ENCODE measurements at regions not wholly inside any gene's neighbourhood (a gene's known extent, or its start where the extent isn't known, plus 50 kb on each side); places are given as distances from the start of the nearest gene placed in this dataset.

- DNase-seq (ENCODE audit: insufficient read length): no peak
- FAIRE-seq: peak; percentile 90
- TF ChIP-seq POLR2AphosphoS5 (IDR thresholded peaks at IDR 0.05; ENCODE audit: low read depth, low read length) (no peak), POLR2A (IDR thresholded peaks at IDR 0.05; ENCODE audit: low read depth, low read length) (no peak), TAF1 (IDR thresholded peaks at IDR 0.05; ENCODE audit: borderline replicate concordance, low read depth, low read length) (no peak)
These were observed 227.8 kb downstream of the NSG2 start for GRCh38 chr5:174273325-174273724.

- FAIRE-seq (no peak), DNase-seq (ENCODE audit: insufficient read length) (no peak)
These were observed 230.5 kb downstream of the NSG2 start for GRCh38 chr5:174275959-174276358.

GRCh38 chr5:174281089-174281760, 235.7 kb downstream of the NSG2 start:
- DNase-seq (ENCODE audit: insufficient read length) (no peak), FAIRE-seq (peak; percentile 33)
- TF ChIP-seq POLR2A (IDR thresholded peaks at IDR 0.05; ENCODE audit: low read depth, low read length) (no peak), TAF1 (IDR thresholded peaks at IDR 0.05; ENCODE audit: borderline replicate concordance, low read depth, low read length) (no peak), POLR2AphosphoS5 (IDR thresholded peaks at IDR 0.05; ENCODE audit: low read depth, low read length) (no peak)

More at GRCh38 chr5:174275959-174276358, 230.5 kb downstream of the NSG2 start:
- TF ChIP-seq POLR2AphosphoS5 (IDR thresholded peaks at IDR 0.05; ENCODE audit: low read depth, low read length): no peak
- no peak for TF ChIP-seq POLR2A (IDR thresholded peaks at IDR 0.05; ENCODE audit: low read depth, low read length)
- no peak for TF ChIP-seq TAF1 (IDR thresholded peaks at IDR 0.05; ENCODE audit: borderline replicate concordance, low read depth, low read length)

DNA sequence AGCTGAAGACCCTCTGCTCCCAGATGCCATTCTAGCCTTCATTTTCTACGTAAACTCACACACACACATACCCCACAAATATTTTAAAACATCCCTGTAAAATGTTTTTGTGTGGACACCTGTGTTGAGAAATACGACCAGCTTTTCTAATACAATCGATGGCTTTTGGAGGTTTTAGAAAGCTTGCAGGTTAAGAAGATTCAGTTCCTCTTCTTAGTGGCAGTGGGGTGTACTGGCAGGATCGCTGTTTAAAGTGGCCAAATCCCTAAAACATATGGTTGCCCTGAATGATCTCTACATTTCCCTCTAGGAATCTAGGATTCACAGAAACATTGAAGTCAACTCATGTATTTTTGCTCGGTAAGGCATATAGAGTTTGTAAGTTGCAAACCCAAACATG, 236.3 kb downstream of the NSG2 start:
- FAIRE-seq (peak; percentile 88), DNase-seq (ENCODE audit: insufficient read length) (no peak)
- TF ChIP-seq POLR2AphosphoS5 (IDR thresholded peaks at IDR 0.05; ENCODE audit: low read depth, low read length) (no peak), TAF1 (IDR thresholded peaks at IDR 0.05; ENCODE audit: borderline replicate concordance, low read depth, low read length) (no peak), POLR2A (IDR thresholded peaks at IDR 0.05; ENCODE audit: low read depth, low read length) (no peak)

- FAIRE-seq: no peak
- TF ChIP-seq TAF1 (IDR thresholded peaks at IDR 0.05; ENCODE audit: borderline replicate concordance, low read depth, low read length) (no peak), POLR2A (IDR thresholded peaks at IDR 0.05; ENCODE audit: low read depth, low read length) (no peak), POLR2AphosphoS5 (IDR thresholded peaks at IDR 0.05; ENCODE audit: low read depth, low read length) (no peak)
- no peak for DNase-seq (ENCODE audit: insufficient read length)
These were observed 236.9 kb downstream of the NSG2 start for GRCh38 chr5:174282391-174282790.

- DNase-seq (ENCODE audit: insufficient read length) (no peak), FAIRE-seq (peak; percentile 70)
- no peak for TF ChIP-seq POLR2A (IDR thresholded peaks at IDR 0.05; ENCODE audit: low read depth, low read length)
- TF ChIP-seq TAF1 (IDR thresholded peaks at IDR 0.05; ENCODE audit: borderline replicate concordance, low read depth, low read length): no peak
- TF ChIP-seq POLR2AphosphoS5 (IDR thresholded peaks at IDR 0.05; ENCODE audit: low read depth, low read length): no peak
These were observed 237.9 kb downstream of the NSG2 start for GRCh38 chr5:174283211-174284005.

- FAIRE-seq: peak; percentile 67
- TF ChIP-seq TAF1 (IDR thresholded peaks at IDR 0.05; ENCODE audit: borderline replicate concordance, low read depth, low read length) (no peak), POLR2A (IDR thresholded peaks at IDR 0.05; ENCODE audit: low read depth, low read length) (no peak), POLR2AphosphoS5 (IDR thresholded peaks at IDR 0.05; ENCODE audit: low read depth, low read length) (no peak)
- no peak for DNase-seq (ENCODE audit: insufficient read length)
These were observed 239.4 kb downstream of the NSG2 start for GRCh38 chr5:174284873-174285272.

DNA sequence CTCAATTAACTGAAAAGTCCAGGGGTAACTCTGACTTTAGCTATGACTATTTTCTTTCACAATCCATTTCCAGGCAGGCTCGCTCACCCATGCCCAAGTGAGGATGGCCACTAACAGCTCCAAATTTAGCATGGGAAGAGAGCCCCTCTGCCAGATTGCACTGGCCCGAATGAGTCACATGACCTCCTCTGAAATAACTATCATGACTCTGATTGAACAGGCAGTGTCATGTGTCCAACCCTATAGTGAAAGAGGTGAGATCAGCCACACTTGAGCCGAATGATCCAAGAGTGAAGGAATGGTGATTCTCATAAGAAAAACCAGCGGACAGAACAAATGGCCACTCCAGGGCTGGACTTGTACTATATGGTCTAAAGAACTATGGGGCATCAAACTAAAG, 242.3 kb downstream of the NSG2 start:
- FAIRE-seq: no peak
- no peak for TF ChIP-seq TAF1 (IDR thresholded peaks at IDR 0.05; ENCODE audit: borderline replicate concordance, low read depth, low read length)
- no peak for TF ChIP-seq POLR2A (IDR thresholded peaks at IDR 0.05; ENCODE audit: low read depth, low read length)
- TF ChIP-seq POLR2AphosphoS5 (IDR thresholded peaks at IDR 0.05; ENCODE audit: low read depth, low read length): no peak
- DNase-seq (ENCODE audit: insufficient read length): no peak

DNA sequence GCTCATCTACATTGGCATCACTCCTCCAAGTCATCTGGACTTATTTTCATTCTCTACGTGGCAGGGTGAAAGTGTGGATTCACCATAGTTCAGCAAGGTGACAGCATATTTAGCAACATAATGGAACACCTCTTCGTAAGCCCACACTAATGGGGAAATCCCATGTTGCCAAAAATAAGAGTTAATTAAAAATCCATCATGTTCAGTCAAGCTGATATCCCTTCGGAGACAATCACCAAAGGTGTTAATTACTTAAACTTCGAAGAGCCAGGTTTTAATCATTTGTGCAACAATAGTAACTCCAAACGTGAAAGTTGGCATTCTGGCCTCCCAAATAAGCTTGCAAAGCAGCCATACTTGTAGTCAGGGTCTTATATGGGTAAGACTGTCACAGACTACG, 242.9 kb downstream of the NSG2 start:
- DNase-seq (ENCODE audit: insufficient read length) (no peak), FAIRE-seq (no peak)
- TF ChIP-seq POLR2A (IDR thresholded peaks at IDR 0.05; ENCODE audit: low read depth, low read length) (no peak), TAF1 (IDR thresholded peaks at IDR 0.05; ENCODE audit: borderline replicate concordance, low read depth, low read length) (no peak), POLR2AphosphoS5 (IDR thresholded peaks at IDR 0.05; ENCODE audit: low read depth, low read length) (no peak)

GRCh38 chr5:174291162-174291561, 245.7 kb downstream of the NSG2 start:
- TF ChIP-seq POLR2A (IDR thresholded peaks at IDR 0.05; ENCODE audit: low read depth, low read length): no peak
- TF ChIP-seq POLR2AphosphoS5 (IDR thresholded peaks at IDR 0.05; ENCODE audit: low read depth, low read length): no peak
- TF ChIP-seq TAF1 (IDR thresholded peaks at IDR 0.05; ENCODE audit: borderline replicate concordance, low read depth, low read length): no peak
- DNase-seq (ENCODE audit: insufficient read length) (no peak), FAIRE-seq (no peak)

DNA sequence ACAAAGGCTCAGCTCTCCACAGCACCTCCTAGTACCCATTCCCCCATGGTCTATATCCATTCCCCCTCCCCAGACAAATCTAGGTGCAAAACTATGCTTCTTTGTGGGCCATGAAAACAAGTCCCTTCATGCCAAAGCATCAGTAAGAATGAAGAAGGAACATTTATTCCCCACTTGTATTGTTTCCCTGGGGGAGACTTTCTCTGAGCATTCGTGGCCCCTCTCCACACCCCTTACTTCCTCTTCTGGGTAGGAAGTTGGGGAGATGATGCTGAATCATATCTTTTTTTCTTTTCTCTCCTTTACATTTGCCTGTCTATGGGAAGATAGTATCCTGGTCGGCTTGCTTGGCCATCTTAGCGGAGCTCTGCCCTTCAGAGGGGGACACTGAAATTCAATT, 246.8 kb downstream of the NSG2 start:
- TF ChIP-seq POLR2AphosphoS5 (IDR thresholded peaks at IDR 0.05; ENCODE audit: low read depth, low read length): no peak
- TF ChIP-seq TAF1 (IDR thresholded peaks at IDR 0.05; ENCODE audit: borderline replicate concordance, low read depth, low read length): no peak
- TF ChIP-seq POLR2A (IDR thresholded peaks at IDR 0.05; ENCODE audit: low read depth, low read length): no peak
- no peak for FAIRE-seq
- DNase-seq (ENCODE audit: insufficient read length): no peak

- TF ChIP-seq POLR2AphosphoS5 (IDR thresholded peaks at IDR 0.05; ENCODE audit: low read depth, low read length): no peak
- TF ChIP-seq TAF1 (IDR thresholded peaks at IDR 0.05; ENCODE audit: borderline replicate concordance, low read depth, low read length): no peak
- TF ChIP-seq POLR2A (IDR thresholded peaks at IDR 0.05; ENCODE audit: low read depth, low read length): no peak
- no peak for DNase-seq (ENCODE audit: insufficient read length)
- FAIRE-seq: no peak
These were observed 247.5 kb downstream of the NSG2 start for GRCh38 chr5:174293006-174293405.

Data from GM12892 (cell line).